ENCODE measurements at regions not wholly inside any gene's neighbourhood (a gene's known extent, or its start where the extent isn't known, plus 50 kb on each side); places are given as distances from the start of the nearest gene placed in this dataset.
"Not testable (repeated sequence)": the region's sequence is repeated elsewhere in the genome, so short reads cannot be mapped to it uniquely, and the experiment has no call there.

- DNase-seq (ENCODE audit: low read depth in 2 of 2), result not testable (repeated sequence)
Measured at GRCh38 chr5:105036814-105037213, 1474.2 kb upstream of the NUDT12 start.

- no peak for DNase-seq (ENCODE audit: low read depth in 2 of 2)
Measured at GRCh38 chr5:105034401-105034763, 1471.8 kb upstream of the NUDT12 start.

- DNase-seq (ENCODE audit: low read depth in 2 of 2), result no peak
Measured at GRCh38 chr5:105033637-105034400, 1471.2 kb upstream of the NUDT12 start.

- no peak for DNase-seq (ENCODE audit: low read depth in 2 of 2)
Measured at GRCh38 chr5:105032917-105033316, 1470.3 kb upstream of the NUDT12 start.

- no peak for DNase-seq (ENCODE audit: low read depth in 2 of 2)
Measured at GRCh38 chr5:105030153-105030552, 1467.6 kb upstream of the NUDT12 start.

GRCh38 chr5:105015098-105015497 is 1452.5 kb upstream of the NUDT12 start:
- DNase-seq (ENCODE audit: low read depth in 2 of 2), result no peak

- DNase-seq (ENCODE audit: low read depth in 2 of 2), result no peak
Measured at GRCh38 chr5:104998572-104998971, 1436.0 kb upstream of the NUDT12 start.

GRCh38 chr5:104998169-104998568 is 1435.6 kb upstream of the NUDT12 start:
- DNase-seq (ENCODE audit: low read depth in 2 of 2), result no peak

- no peak for DNase-seq (ENCODE audit: low read depth in 2 of 2)
Measured at GRCh38 chr5:104987074-104987473, 1424.5 kb upstream of the NUDT12 start.

GRCh38 chr5:104977529-104977928 is 1414.9 kb upstream of the NUDT12 start:
- DNase-seq (ENCODE audit: low read depth in 2 of 2), result no peak

GRCh38 chr5:104967806-104968410 is 1405.3 kb upstream of the NUDT12 start:
- no peak for DNase-seq (ENCODE audit: low read depth in 2 of 2)

- DNase-seq (ENCODE audit: low read depth in 2 of 2), result no peak
Measured at GRCh38 chr5:104965006-104965405, 1402.4 kb upstream of the NUDT12 start.

- no peak for DNase-seq (ENCODE audit: low read depth in 2 of 2)
Measured at GRCh38 chr5:104955479-104955878, 1392.9 kb upstream of the NUDT12 start.

- no peak for DNase-seq (ENCODE audit: low read depth in 2 of 2)
Measured at GRCh38 chr5:104952876-104953275, 1390.3 kb upstream of the NUDT12 start.

- DNase-seq (ENCODE audit: low read depth in 2 of 2), result no peak
Measured at GRCh38 chr5:104951829-104952228, 1389.2 kb upstream of the NUDT12 start.

GRCh38 chr5:104947076-104947475 is 1384.5 kb upstream of the NUDT12 start:
- no peak for DNase-seq (ENCODE audit: low read depth in 2 of 2)

- no peak for DNase-seq (ENCODE audit: low read depth in 2 of 2)
Measured at GRCh38 chr5:104942735-104943134, 1380.1 kb upstream of the NUDT12 start.

- no peak for DNase-seq (ENCODE audit: low read depth in 2 of 2)
Measured at GRCh38 chr5:104941030-104941645, 1378.5 kb upstream of the NUDT12 start.

- DNase-seq (ENCODE audit: low read depth in 2 of 2), result no peak
Measured at GRCh38 chr5:104937598-104937997, 1375.0 kb upstream of the NUDT12 start.

GRCh38 chr5:104932431-104932830 is 1369.8 kb upstream of the NUDT12 start:
- DNase-seq (ENCODE audit: low read depth in 2 of 2), result no peak

- no peak for DNase-seq (ENCODE audit: low read depth in 2 of 2)
Measured at GRCh38 chr5:104928906-104929520, 1366.4 kb upstream of the NUDT12 start.

- no peak for DNase-seq (ENCODE audit: low read depth in 2 of 2)
Measured at GRCh38 chr5:104915226-104915625, 1352.6 kb upstream of the NUDT12 start.

Data from stimulated activated CD4-positive, alpha-beta T cell treated with anti-CD3 and anti-CD28 coated beads, Interleukin-12 subunit alpha, Interleukin-12 subunit beta, amount 100 ng/mL, for 24 hours (primary cell).